Pons (tissue), 1 donor: ENCODE measurements at regions not wholly inside any gene's neighbourhood (a gene's known extent, or its start where the extent isn't known, plus 50 kb on each side); places are given as distances from the start of the nearest gene placed in this dataset.
"Not testable (repeated sequence)": the region's sequence is repeated elsewhere in the genome, so short reads cannot be mapped to it uniquely, and the experiment has no call there.

Source experiments
- DNase-seq: peaks from one replicate; pipeline ENCODE4 v3.0.0-alpha.2; 2016; ENCODE audit warnings: low spot score

DNA sequence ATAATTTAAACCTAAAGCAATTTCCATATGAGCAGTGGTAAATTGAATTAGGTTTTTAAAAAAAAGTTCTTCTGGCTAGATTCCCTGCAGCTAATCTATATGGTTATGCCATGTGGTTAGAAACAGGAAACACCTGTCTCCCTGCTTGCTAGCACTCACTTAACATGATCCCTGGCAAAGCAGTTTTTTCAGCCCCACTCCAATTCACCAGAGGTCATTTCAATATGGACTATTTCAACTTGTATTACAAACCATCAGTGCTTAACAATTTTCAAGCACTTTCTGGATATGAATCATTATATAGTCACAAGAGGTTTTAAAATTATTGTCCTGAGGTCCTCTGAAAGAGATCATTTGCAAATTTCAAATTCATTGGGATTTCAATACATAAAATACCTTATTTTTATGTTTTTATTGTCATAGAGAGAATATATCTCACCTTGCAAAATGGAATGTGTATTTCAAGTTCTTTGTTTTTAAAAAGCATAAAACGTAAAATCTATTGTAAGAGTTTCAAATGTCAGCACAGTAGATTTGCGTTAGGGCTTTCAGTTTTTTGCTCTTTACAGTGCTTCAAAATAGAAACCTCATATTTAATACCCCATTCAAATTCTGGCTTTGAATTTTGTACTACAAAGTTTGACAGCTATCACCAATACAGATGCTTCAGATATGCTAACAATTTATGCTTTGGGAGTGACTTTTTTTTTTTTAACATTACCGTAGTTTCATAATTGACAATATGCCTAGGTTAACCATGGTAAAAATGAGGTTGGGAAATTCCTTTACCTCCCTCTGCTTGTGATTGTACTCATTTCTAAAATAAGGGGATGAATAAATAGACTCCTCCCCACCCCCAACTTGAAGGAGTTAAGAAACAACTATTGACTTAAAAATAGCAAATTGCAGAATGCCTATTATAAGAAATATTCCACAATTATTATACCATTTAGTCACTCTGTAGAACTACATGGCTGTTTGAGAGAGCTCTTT is 117.5 kb upstream of the HGF start:
- no peak for DNase-seq

DNA sequence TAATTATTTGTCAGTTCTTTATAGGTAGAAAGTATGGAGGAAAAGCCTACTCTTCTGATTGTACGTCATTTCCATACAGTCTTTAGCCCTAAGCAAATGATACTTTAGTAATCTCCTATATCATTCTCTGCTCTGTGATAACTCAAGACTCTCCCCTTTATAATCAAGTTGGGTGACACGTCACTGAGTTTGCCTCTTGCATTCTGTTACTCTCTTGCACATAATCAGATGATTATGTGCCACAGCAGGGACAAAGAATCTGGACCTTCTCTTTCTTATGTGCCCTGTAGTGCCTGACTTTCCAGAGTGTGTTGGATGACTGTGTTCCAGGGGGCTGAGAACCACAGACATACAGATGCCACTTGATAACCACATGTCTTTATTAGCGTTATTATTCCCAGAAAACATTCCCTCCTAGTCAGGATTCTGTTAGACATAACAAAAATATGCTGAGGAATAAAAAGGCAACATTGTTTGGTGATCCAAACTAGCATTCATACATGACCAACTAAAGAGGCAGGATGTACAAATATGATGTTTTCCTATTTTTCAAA is 116.4 kb upstream of the HGF start:
- no peak for DNase-seq

DNA sequence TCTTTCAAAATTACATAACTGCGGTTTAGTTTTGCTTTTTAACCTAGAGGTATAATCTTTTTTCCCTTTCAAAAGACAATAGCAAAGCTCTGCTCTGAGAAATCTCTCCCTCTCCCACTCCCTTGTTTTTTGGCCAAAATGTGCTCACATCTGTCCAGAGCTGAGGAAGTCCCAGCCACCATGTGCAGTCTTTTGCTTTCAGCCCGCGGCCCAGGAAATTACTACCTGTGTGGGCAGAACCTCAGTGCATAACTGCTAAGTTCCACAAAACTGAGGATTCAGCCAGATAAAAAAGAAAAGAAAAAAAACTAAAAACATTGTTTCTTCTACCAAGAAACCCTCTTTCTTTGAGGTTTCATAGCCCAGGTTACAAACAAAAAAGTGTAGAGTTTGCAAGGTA is 115.0 kb upstream of the HGF start:
- DNase-seq: no peak

DNA sequence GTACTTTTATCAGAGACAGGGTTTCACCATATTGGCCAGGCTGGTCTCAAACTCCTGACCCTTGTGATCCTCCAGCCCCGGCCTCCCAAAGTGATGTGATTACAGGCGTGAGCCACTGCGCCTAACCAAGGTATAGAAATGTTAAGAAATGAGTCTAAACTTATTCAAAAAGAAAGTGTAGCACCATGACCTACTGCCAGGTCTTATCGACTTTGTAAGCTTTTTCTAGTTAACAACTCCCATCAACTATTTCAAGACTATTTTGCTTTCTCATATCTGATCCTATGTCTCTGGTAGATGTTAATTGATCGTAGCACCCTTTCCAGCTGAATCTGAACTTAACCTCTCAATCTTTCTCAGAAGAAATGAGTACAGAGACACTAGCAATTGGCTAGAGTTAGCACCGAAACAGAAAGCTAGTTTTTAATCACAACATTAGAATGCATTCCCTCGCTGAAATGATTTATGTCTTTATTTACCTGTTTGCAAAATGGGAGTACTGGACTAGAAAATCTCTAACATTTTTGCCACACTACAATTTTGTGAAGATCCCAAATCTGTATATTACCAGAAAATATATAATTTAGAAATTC is 114.0 kb upstream of the HGF start:
- no peak for DNase-seq

DNA sequence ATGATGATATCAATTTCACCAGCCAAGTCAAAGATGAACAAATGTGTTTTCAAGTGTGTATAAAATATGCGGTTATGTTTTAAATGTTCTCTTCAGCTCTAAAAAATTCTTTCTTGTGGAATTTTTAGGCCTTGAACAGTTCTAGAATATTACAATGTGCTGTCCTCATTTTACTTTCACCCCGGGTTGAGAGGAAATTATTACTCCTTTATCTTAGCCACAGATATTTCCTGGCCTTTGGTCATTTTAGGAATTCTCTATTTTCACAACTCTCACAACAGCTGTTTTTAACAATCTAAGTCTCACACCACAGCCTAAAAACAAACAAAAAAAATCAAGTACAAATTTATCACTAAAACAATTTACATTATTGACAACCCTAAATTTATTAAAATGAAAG is 112.2 kb upstream of the HGF start:
- DNase-seq: no peak

DNA sequence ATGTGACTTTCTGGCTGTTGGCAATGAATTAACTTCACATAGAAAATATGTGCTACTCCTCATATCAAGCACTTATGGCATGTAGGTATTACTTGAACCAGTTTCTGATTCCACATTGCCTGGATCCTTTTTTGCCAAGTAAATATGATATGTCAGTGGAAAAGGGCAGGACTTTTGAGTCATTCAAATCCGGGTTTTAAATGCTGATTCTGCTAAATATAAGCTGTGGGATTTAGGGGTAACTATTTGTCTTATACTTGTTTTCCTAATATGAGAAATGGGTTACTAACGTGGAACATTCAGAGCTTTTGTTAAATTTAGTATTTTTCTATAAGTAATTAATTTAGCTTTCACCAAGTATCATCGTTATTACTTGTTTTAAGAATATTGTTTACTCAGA is 108.0 kb upstream of the HGF start:
- no peak for DNase-seq

DNA sequence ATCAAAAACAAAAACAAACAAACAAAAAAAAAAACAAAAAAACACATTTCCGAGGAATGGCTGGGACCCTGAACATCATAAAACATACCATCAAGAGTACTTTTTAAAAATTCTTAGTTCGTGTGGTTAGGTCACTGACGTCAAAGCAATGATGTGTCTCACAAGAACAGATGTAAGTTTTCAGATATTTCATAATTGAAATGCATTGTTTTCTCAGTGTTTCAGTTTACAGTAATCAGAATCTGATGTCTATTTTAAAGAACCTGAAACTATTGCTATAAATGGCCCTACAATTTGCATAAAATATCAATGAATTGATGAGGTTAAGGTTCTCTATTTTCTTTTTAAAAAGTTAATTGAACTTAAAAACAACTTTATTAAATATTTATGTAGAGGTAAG is 103.7 kb upstream of the HGF start:
- DNase-seq: no peak

DNA sequence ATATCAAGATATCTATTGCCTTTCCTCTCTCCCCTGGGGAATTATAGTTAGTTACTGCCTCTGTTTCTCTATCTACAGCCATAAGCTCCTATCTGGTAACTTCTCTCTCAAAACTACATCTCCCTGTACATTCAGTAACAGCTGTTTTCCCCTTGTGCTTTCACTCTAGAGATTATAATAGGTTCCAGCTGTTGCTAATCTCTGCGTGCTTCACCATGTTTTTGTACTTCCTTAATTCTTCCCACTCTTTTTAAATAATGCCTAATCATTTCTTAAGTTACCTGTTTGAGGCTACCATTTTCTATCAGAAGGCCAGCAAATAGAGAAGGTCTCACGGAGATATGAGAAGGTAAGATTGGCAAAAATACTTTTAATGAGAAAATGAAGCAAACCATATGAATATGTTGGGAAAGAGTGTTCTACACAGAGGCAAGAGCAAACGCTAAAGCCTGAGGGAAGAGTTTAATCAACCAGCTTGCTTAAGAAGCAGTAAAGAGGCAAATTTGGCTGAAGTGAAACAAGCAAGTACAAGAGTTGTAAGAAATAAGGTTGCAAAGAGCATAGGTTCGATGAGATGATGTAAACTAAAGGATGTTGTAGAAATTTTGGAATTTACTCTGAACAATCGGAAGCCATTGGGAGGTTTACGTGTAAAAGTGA is 101.9 kb upstream of the HGF start:
- DNase-seq: no peak

DNA sequence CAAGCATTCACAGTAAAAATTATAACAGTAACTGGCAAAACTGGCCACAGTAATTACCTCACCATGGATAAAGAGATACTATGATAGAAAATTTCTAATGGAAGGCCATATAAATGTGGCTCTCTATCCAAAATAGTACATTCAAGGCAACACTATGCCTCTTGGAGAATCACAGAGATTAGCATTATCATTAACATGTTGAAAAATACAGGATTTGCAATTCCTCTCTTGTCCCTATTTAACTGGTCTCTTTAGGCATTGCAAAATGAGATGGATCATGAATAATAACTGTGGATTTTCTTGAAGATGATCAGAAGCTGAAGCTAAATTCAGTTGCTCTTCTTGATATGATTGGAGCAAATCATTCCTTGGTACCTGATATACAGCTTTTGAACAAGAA is 100.8 kb upstream of the HGF start:
- no peak for DNase-seq

DNA sequence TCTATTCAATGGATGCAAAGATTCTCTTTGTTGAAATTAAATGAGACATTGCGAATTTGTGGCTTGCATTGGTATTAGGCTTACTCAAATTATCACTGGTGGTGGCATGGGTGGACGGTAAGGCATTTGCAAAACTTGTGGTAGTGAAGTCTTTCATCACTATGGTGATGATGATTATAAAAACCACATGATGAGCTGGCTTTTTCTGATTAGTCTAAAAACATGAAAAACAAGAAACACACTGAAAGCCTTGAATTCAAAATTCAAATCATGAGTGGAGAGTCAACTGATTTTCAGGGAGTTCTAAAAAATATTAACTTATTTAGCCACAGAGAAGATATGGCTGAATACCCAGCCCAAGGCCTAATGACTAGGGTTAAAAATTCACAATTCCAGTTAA is 99.8 kb upstream of the HGF start:
- no peak for DNase-seq

DNA sequence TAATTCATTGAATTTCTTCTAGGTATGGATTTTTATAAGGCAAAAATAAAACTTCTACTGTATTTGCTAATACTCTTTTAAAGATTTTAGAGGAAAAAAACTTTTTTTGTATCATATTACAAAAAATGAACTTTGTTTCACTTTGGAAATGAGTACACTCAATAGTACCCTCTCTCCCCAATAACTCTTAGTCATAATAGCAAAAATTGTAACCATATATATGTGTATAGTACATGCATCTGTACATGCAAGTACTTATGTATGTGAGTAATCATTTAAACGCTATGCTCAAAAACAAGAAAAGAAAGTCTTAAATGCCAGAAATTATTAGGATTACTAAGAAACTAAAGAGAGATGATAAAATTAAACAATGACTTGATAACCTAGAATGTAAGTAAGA is 95.9 kb upstream of the HGF start:
- no peak for DNase-seq

DNA sequence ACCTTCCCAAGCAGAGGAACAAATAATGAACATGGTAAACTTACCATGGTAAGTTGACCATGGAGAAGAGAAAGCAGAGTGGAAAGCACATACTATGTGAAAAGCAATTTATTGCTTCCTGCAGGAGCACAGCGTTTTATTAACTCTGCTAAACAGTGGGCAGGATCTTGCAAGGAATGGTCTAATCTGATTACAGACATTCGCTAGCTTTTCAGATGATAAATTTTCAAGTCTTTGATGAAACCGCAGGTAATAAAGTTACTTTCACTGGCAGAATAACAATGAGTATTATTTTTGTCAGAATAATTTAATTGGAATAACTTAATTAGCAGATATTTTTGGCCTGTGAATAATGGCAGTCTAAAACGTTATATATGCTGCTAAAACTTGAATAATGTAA is 89.6 kb upstream of the HGF start:
- no peak for DNase-seq

DNA sequence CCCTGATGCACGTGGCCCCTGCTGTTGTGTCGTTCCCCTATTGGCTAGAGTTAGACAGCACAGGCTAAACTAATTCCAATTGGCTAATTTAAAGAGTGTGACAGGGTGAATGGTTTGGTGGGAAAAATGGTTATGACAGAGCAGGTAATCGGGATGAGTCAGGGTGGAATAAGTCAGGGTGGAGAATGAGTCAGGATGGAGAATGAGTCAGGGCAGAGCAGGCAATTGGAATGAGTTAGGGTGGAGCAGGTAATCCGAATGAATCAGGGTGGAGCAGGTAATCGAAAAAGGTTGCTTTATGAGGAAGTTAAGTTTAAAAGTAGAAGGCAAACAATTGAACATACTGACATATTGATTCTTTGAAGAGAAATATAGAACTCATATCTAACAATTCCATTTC is 89.0 kb upstream of the HGF start:
- DNase-seq: not testable (repeated sequence)

DNA sequence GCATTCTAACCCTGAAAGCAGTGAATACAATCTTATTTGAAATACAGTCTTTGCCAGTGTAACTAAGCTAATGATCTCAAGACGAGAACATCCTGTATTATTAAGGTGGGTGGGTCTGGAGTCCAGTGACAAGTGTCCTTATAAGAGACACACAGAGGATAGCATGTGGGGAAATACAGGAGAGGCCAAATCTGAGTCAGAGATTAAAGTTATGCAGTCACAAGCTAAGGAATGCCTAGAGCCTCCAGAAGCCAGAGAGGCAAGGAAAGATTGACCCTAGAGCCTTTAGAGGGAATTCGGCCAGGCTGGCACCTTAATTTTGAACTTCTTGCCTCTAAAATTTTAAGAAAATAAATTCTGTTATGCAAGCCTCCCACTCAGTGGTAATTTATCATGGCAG is 87.5 kb upstream of the HGF start:
- DNase-seq: no peak

DNA sequence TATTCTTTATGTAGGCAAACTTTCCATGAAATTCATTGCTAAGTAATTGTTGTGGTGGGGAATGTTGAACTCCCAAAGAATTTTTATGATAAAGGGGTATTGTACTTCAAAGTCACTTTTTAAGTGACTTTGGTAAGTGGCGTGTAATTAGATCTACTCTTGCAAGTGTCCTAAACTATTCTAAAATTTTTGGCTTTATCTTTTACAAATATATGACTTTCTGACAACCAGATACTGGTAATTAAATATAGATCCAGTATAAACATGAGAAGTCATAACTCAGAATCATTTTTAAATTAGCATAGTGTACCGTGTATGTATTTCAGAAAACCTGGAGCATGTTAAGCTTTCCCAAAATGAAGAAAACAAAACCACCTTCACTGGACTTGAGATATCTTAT is 84.7 kb upstream of the HGF start:
- no peak for DNase-seq

DNA sequence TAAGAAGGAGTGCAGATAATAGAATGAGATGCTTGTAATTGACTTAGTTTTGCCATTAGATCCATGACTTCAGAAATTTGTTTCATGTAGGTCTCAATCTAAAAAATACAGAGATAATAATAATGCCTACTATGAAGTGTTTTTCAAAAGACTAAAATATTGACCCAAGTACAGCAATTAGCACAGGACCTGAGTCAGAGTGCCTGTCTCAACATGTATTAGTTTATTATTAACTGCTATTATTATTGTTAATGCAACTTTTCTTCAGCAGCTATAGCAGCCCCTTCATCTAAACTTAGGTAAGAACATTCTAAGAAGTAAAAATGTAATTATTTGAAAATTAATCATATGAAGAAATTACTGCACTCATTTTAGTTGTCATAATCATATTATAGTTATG is 82.9 kb upstream of the HGF start:
- no peak for DNase-seq

DNA sequence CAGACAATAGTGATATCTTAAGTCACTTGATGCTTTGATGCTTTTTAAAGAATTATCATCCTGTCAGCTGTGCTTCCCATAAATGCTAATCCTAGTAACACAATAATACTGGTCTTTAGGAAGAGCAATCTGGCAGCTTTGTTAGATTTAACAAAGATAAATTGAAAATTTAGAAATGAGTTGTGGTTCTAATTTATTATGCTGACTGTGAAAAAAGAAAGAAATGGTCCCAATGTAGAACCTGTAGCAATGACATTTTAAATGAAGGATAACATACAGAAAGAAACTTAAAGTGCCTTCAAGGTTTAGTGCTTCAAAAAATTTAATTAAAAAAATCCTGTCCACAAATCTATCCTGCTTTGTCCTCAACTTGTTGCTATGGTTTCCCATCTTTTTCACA is 81.6 kb upstream of the HGF start:
- no peak for DNase-seq

DNA sequence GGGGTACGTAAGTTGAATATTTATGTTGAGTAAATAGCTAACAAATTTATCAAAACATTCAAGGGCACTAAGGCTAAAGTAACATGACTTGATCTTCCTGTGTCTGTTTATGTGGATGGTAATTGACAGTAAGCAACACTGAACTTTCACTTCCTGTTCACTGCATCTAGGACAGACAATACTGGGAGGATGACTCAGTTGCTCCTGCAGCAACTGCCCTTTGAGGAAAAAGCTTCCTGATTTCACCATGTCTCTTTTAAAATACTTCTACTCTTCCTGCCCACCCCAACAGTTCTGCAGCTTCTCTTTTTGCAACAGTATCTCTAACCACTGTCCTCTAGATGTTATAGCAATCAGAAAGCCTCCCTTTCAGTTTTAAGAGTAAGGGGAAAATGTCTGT is 76.6 kb upstream of the HGF start:
- DNase-seq: peak; percentile 84

DNA sequence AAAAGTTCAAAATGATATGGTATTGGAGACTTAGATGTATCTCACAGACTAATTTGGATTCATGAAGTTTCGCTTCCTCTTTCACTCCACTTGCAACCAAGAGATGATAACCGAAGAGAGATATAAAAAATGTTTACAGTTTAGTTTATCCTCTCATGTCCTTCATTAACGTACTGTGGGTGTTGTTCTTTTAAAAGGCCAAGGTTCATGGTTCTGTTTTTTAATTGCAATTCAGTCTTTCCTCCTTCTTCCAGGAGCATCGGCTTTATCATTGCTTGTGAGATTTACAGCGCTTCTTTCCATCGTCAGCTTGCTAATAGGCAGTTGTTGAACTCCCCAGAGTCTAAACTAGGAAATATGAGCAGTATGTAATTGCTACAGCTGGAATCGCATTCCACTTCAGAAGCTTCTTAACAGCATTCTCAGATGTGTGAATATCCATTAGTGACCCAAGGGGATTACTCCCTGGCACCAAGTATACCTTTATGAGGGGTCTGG is 75.9 kb upstream of the HGF start:
- DNase-seq: peak; percentile 43

DNA sequence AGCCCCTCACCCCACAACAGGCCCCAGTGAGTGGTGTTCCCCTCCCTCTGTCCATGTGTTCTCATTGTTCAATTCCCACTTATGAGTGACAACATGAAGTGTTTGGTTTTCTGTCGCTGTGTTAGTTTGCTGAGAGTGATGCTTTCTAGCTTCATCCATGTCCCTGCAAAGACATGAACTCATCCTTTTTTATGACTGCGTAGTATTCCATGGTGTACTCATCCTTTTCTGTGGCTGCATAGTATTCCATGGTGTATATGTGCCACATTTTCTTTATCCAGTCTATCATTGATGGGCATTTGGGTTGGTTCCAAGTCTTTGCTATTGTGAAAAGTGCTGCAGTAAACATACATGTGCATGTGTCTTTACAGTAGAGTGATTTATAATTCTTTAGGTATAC is 73.8 kb upstream of the HGF start:
- DNase-seq: not testable (repeated sequence)

DNA sequence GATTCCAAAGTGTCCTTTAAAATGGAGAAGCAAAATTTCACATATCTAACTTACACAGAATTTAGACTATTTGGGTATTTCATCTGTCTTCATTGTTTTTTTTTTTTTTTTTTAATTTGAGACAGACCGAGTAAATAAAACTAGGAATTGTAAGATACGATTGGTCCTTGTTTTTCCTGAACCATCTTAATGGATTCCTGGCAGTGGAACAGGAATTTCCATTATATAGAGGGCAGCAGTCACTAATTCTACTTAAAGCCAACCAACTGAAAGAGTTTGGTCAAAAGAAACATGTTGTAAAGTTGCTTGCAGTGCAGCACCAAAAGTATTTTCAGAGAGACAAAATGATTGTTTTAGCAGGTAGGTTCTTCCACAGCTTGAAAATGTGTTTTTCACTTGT is 72.5 kb upstream of the HGF start:
- DNase-seq: no peak

DNA sequence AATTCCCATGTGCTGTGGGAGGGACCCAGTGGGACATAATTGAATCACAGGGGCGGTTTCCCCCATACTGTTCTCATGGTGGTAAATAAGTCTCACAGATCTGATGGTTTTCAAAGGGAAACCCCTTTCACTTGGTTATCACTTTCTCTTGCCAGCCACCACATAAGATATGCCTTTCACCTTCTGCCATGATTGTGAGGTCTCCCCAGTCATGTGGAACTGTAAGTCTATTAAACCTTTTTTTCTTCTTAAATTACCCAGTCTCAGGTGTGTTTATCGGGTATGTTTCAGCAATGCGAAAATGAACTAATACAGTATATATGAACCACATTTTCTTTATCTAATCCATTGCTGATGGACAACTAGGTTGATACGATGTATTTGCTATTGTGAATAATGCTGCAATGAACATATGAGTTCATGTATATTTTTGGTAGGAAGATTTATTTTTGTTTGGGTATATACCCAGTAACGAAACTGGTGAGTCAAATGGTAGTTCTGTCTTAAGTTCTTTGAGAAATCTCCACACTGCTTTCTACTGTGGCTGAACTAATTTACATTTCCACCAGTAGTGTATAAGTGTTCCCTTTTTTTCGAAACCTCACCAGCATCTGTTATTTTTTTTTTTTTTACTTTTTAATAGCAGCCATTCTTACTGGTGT is 70.0 kb upstream of the HGF start:
- DNase-seq: no peak
